Fibroblast of villous mesenchyme (primary cell): ENCODE measurements at regions not wholly inside any gene's neighbourhood (a gene's known extent, or its start where the extent isn't known, plus 50 kb on each side); places are given as distances from the start of the nearest gene placed in this dataset.
A peak's percentile ranks its signal among the peaks of the same experiment; 100 is the strongest.

Experiments
- DNase-seq: peaks from one replicate; pipeline ENCODE4 v3.0.0-alpha.2; 2010; ENCODE audit warnings: low read depth
- H3K4me3 ChIP-seq: 2 replicates; pipeline ENCODE4 v1.5.1; 2011; ENCODE audit warnings: low read depth, mild to moderate bottlenecking, low read length
- TF ChIP-seq, protein P1 (sequence below): IDR thresholded peaks from 2 replicates; pipeline ENCODE4 v1.5.1; 2012; ENCODE audit warnings: low read depth, mild to moderate bottlenecking, low read length; ENCODE audit not compliant: insufficient read depth

- no peak overlapping the region for H3K4me3 ChIP-seq
- peak; percentile 29 for DNase-seq
- TF ChIP-seq, protein P1, sequence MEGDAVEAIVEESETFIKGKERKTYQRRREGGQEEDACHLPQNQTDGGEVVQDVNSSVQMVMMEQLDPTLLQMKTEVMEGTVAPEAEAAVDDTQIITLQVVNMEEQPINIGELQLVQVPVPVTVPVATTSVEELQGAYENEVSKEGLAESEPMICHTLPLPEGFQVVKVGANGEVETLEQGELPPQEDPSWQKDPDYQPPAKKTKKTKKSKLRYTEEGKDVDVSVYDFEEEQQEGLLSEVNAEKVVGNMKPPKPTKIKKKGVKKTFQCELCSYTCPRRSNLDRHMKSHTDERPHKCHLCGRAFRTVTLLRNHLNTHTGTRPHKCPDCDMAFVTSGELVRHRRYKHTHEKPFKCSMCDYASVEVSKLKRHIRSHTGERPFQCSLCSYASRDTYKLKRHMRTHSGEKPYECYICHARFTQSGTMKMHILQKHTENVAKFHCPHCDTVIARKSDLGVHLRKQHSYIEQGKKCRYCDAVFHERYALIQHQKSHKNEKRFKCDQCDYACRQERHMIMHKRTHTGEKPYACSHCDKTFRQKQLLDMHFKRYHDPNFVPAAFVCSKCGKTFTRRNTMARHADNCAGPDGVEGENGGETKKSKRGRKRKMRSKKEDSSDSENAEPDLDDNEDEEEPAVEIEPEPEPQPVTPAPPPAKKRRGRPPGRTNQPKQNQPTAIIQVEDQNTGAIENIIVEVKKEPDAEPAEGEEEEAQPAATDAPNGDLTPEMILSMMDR: no peak
Observed at GRCh38 chr20:24773751-24774201, 175.3 kb upstream of the CST7 start.

GRCh38 chr20:24775966-24776365 is 173.1 kb upstream of the CST7 start:
- TF ChIP-seq, protein P1: no peak
- DNase-seq: no peak
- no peak overlapping the region for H3K4me3 ChIP-seq

- no peak for DNase-seq
- TF ChIP-seq, protein P1: no peak
- no peak overlapping the region for H3K4me3 ChIP-seq
Observed at GRCh38 chr20:24776755-24777271, 172.3 kb upstream of the CST7 start.

- no peak overlapping the region for H3K4me3 ChIP-seq
- TF ChIP-seq, protein P1: no peak
- DNase-seq: no peak
Observed at GRCh38 chr20:24777746-24778145, 171.3 kb upstream of the CST7 start.

- TF ChIP-seq, protein P1: no peak
Observed at GRCh38 chr20:24778585-24779031, 170.5 kb upstream of the CST7 start.

DNA sequence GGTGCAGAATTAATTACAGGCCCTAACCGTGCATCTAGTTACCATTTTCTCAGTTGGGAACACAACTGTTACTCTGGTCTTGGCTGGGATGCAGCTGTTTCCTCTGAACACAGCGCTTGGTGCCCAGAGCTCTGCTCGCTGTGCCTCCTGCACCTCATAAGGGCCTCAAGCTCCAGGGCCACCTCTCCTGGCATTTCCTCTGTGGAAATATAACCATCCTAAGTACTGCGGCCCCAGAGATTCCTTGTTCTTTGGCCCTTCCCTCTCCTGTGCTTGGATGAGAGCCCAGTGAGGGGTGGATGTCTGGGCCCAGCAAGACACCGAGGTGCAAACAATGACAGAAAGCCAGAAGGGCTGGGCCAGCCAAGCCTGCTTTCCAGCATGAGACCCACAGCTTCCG is 169.9 kb upstream of the CST7 start:
- TF ChIP-seq, protein P1: no peak
- DNase-seq: no peak
- H3K4me3 ChIP-seq: no peak overlapping the region

More at GRCh38 chr20:24778585-24779031, 170.5 kb upstream of the CST7 start:
- DNase-seq: no peak
- no peak overlapping the region for H3K4me3 ChIP-seq

DNA sequence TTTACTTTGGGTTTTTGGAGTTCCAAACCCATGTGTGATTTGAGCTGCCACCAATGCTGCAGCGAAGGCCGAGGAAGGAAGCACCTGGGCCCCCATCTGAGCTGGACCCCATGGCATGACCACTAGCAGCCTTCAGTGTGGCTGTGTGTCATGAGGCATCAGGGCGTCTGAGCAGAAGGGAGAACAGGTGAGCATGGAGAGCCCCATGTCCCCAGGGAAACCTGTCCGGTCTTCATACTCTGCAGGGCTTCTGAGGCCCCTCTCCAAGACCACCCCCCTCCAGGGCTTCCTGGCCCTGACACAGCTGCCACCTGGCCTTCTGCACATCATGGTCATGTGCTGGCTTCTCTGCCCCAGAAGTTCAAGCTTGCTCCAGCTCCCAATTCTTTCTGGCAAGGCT is 169.1 kb upstream of the CST7 start:
- DNase-seq: no peak
- no peak overlapping the region for H3K4me3 ChIP-seq
- TF ChIP-seq, protein P1: no peak
